Transverse colon (tissue), 4 donors: ENCODE measurements at regions not wholly inside any gene's neighbourhood (a gene's known extent, or its start where the extent isn't known, plus 50 kb on each side); places are given as distances from the start of the nearest gene placed in this dataset.

Experiments
- POLR2AphosphoS5 ChIP-seq, 3 donors: sonication (generic); formaldehyde crosslinking; IDR thresholded peaks; one replicate each; pipeline ENCODE4 v1.6.1; 2016; ENCODE audit warnings: antibody characterized with exemption in 3 of 3
- TF ChIP-seq, protein P1 (sequence below), 5 experiments: fragments of 200-600 bp in 3 of 5; fragments of 450-650 bp in 2 of 5; sonication (generic) in 3 of 5; IDR thresholded peaks; 1 replicate in 2 of 5; 2 replicates in 3 of 5; pipeline ENCODE4 v1.5.1; 2016 to 2017; ENCODE audit warnings: antibody characterized with exemption in 5 of 5, inconsistent platforms in 3 of 5, mild to moderate bottlenecking in 2 of 5, moderate library complexity in 1 of 5

DNA sequence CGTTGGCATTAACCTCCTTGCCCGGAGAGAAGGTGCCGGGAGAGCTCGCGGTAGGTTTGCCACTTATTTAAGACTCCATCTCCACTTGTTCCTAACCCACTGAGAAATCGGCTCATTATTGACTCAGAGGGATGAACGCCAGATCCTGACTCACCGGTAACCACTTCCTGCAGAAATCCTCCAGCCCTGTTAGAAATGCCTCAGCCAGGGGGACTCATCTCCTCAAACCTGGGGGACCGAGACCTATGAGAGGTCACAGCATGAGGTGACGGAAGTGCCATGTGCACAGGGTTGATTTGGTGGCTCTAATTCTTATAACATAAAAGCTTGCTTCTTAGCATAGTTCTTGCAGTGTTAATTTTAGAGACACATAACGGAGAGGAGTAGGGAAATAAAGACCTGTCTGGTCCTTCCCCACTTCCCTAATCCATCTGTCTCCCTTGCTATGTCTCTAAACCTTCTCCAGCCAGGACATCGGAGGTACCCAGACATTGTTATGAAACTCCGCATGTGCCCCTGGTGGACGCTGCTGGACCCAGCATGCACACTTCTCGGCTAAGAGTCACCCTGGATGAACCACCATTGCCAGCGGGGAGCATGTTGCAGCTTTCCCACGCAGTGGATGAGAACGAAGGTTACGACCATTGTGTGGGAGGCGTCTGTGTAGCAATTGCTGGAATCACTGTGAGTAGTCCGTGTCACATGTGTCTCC lies 158.9 kb downstream of the EFNB2 start:
- TF ChIP-seq, protein P1, sequence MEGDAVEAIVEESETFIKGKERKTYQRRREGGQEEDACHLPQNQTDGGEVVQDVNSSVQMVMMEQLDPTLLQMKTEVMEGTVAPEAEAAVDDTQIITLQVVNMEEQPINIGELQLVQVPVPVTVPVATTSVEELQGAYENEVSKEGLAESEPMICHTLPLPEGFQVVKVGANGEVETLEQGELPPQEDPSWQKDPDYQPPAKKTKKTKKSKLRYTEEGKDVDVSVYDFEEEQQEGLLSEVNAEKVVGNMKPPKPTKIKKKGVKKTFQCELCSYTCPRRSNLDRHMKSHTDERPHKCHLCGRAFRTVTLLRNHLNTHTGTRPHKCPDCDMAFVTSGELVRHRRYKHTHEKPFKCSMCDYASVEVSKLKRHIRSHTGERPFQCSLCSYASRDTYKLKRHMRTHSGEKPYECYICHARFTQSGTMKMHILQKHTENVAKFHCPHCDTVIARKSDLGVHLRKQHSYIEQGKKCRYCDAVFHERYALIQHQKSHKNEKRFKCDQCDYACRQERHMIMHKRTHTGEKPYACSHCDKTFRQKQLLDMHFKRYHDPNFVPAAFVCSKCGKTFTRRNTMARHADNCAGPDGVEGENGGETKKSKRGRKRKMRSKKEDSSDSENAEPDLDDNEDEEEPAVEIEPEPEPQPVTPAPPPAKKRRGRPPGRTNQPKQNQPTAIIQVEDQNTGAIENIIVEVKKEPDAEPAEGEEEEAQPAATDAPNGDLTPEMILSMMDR (IDR thresholded peaks at IDR 0.05), result no peak
- TF ChIP-seq POLR2AphosphoS5 (IDR thresholded peaks at IDR 0.05), result no peak
